NT2/D1 (cell line): ENCODE measurements at regions not wholly inside any gene's neighbourhood (a gene's known extent, or its start where the extent isn't known, plus 50 kb on each side); places are given as distances from the start of the nearest gene placed in this dataset.
"Not testable (repeated sequence)": the region's sequence is repeated elsewhere in the genome, so short reads cannot be mapped to it uniquely, and the experiment has no call there.

Source experiments
- DNase-seq: peaks from one replicate; pipeline ENCODE4 v3.0.0-alpha.2; 2011; ENCODE audit warnings: low read depth, low spot score
- H3K27me3 ChIP-seq: 2 replicates; pipeline ENCODE4 v1.6.0; 2011; ENCODE audit warnings: mild to moderate bottlenecking; ENCODE audit not compliant: insufficient read length, insufficient read depth
- H3K36me3 ChIP-seq: 2 replicates; pipeline ENCODE4 v1.6.1; 2011; ENCODE audit warnings: mild to moderate bottlenecking, low read length, mixed read lengths; ENCODE audit not compliant: insufficient read depth, insufficient read length
- H3K4me1 ChIP-seq: 2 replicates; pipeline ENCODE4 v1.5.1; 2011; ENCODE audit not compliant: insufficient read depth, insufficient read length
- H3K4me3 ChIP-seq: 2 replicates; pipeline ENCODE4 v1.5.1; 2011; ENCODE audit warnings: low read depth; ENCODE audit not compliant: insufficient read length
- H3K9ac ChIP-seq: 2 replicates; pipeline ENCODE4 v1.6.0; 2011; ENCODE audit warnings: low read depth; ENCODE audit not compliant: insufficient read length
- H3K9me3 ChIP-seq: 2 replicates; pipeline ENCODE4 v1.5.1; 2011; ENCODE audit warnings: mild to moderate bottlenecking, low read length; ENCODE audit not compliant: insufficient read depth
- SUZ12 ChIP-seq: IDR thresholded peaks from 2 replicates; pipeline ENCODE4 v1.6.1; 2011; ENCODE audit not compliant: insufficient read length, insufficient read depth; ENCODE audit errors: extremely low read depth
- YY1 ChIP-seq: IDR thresholded peaks from 2 replicates; pipeline ENCODE4 v1.6.1; 2011; ENCODE audit not compliant: insufficient read length, insufficient read depth
- ZNF274 ChIP-seq: IDR thresholded peaks from 2 replicates; pipeline ENCODE4 v1.6.1; 2011; ENCODE audit warnings: mild to moderate bottlenecking, low read depth, low read length

DNA sequence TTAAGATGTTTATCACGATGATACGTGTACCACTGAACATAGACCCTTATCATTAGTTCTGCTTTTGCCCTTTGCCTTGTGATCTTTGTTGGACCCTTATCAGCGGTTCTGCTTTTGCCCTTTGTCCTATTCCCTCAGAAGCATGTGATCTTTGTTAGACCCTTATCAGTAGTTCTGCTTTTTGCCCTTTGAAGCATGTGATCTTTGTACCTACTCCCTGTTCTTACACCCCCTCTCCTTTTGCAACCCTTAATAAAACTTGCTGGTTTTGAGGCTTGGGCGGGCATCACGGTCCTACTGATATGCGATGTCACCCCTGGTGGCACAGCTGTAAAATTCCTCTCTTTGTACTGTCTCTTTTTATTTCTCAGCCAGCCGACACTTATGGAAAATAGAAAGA is 117.0 kb downstream of the SDHAF3 start:
- H3K27me3 ChIP-seq, H3K36me3 ChIP-seq, H3K4me1 ChIP-seq, H3K4me3 ChIP-seq, DNase-seq, H3K9ac ChIP-seq: not testable (repeated sequence)
- H3K9me3 ChIP-seq = peaks cover 27% of the 10 kb centered on the region; the same call in 1 of the 2 replicates

DNA sequence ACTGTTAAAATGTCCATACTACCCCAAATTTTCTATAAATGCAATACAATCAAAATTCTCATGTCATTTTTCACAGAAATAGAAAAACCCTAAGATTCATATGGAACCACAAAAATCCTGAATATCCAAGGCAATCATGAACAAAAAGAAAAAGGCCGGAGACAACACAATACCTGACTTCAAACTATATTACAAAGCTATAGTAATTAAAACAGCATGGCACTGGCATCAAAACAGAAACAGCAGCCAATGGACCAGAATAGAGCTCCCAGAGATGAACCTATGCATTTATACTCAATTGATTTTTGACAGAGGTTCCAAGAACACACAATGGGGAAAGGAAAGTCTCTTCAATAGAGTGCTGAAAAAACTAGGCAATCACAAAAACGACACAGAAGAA is 128.8 kb downstream of the SDHAF3 start:
- TF ChIP-seq SUZ12 = no peak
- no peak for TF ChIP-seq YY1
- no peak for TF ChIP-seq ZNF274
- Histone ChIP-seq H3K4me1 (no peaks in the 10 kb centered on the region), H3K9me3 (no peaks in the 10 kb centered on the region), H3K9ac (no peak overlapping the region), H3K36me3 (no peaks in the 10 kb centered on the region), H3K4me3 (no peak overlapping the region), H3K27me3 (no peaks in the 10 kb centered on the region)
- DNase-seq = no peak

DNA sequence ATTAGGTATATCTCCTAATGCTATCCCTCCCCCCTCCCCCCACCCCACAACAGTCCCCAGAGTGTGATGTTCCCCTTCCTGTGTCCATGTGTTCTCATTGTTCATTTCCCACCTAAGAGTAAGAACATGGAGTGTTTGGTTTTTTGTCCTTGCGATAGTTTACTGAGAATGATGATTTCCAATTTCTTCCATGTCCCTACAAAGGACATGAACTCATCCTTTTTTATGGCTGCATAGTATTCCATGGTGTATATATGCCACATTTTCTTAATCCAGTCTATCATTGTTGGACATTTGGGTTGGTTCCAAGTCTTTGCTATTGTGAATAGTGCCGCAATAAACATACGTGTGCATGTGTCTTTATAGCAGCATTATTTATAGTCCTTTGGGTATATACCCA is 140.7 kb downstream of the SDHAF3 start:
- H3K4me1 ChIP-seq, H3K36me3 ChIP-seq, DNase-seq, H3K4me3 ChIP-seq, H3K9ac ChIP-seq, H3K9me3 ChIP-seq, H3K27me3 ChIP-seq: not testable (repeated sequence)

DNA sequence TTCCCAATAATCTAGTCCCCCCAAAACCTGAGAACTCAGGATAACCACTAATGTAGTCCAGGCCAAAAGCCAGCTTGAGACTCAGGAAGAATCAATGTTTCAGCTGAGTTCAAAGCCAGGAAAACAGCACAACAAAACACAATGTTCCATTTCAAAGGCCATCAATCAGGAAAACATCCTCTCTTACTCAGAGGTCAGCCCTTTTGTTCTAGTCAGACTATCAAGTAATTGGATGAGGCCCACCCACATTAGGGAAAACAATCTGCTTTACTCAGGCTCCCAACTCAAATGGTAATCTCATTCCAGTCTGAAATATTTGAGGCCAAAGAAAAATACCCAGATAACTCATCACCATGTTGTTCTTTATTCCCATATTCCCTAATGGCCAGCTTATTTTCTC is 152.2 kb downstream of the SDHAF3 start:
- H3K4me1 ChIP-seq = no peaks in the 10 kb centered on the region
- H3K27me3 ChIP-seq = no peaks in the 10 kb centered on the region
- H3K4me3 ChIP-seq = no peak overlapping the region
- H3K9me3 ChIP-seq = peaks cover 4% of the 10 kb centered on the region
- no peak for TF ChIP-seq ZNF274
- TF ChIP-seq SUZ12 = no peak
- TF ChIP-seq YY1 = no peak
- H3K9ac ChIP-seq = no peak overlapping the region
- DNase-seq = peak; percentile 23
- no peaks in the 10 kb centered on the region for H3K36me3 ChIP-seq

DNA sequence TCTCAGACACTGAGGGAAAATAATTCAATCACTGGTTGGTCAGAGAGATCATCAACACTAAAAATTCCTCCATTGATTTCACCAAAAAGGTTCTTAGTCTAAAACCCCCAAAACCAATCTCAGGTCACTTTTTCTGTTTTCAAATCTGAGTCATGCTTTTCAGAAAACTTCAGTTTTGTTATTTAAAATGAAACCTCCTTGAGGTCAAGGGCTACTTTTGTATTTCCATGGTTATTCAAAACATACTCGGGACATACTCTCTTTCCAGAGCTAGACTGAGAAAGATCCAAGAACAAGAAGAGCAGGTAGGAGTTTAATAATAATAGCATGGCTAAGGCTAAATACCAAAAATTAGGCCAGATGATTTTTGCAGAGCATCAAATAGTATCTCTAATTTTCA is 152.8 kb downstream of the SDHAF3 start:
- Histone ChIP-seq H3K36me3 (no peaks in the 10 kb centered on the region), H3K27me3 (no peaks in the 10 kb centered on the region), H3K4me3 (no peak overlapping the region), H3K9me3 (peaks cover 4% of the 10 kb centered on the region; the same call in 1 of the 2 replicates), H3K9ac (no peak overlapping the region), H3K4me1 (no peaks in the 10 kb centered on the region)
- DNase-seq = no peak
- TF ChIP-seq ZNF274 = no peak
- no peak for TF ChIP-seq SUZ12
- TF ChIP-seq YY1 = no peak

DNA sequence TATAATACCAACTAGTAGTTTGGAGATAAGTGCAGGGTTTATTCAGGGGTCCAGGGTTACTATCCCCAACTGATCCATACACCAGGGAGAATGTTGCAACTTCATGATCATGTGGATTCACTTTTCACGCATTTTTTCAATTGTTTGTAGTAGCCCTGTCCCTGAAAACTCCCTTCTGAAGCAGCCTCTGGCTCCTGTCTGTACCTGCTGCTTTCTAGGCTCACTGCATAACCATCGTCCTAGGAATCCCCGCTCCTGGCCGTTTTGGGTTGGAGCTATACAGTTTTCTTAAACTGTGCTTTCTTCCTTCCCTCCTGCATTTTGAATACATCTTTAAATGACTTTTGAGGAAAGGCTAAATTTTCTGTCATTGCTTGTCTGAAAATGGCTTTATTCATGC is 154.1 kb downstream of the SDHAF3 start:
- Histone ChIP-seq H3K36me3 (no peaks in the 10 kb centered on the region), H3K4me1 (no peaks in the 10 kb centered on the region), H3K4me3 (no peak overlapping the region), H3K27me3 (no peaks in the 10 kb centered on the region), H3K9me3 (peaks cover 4% of the 10 kb centered on the region; the same call in 1 of the 2 replicates), H3K9ac (no peak overlapping the region)
- TF ChIP-seq ZNF274 (no peak), SUZ12 (no peak), YY1 (no peak)
- DNase-seq = no peak

DNA sequence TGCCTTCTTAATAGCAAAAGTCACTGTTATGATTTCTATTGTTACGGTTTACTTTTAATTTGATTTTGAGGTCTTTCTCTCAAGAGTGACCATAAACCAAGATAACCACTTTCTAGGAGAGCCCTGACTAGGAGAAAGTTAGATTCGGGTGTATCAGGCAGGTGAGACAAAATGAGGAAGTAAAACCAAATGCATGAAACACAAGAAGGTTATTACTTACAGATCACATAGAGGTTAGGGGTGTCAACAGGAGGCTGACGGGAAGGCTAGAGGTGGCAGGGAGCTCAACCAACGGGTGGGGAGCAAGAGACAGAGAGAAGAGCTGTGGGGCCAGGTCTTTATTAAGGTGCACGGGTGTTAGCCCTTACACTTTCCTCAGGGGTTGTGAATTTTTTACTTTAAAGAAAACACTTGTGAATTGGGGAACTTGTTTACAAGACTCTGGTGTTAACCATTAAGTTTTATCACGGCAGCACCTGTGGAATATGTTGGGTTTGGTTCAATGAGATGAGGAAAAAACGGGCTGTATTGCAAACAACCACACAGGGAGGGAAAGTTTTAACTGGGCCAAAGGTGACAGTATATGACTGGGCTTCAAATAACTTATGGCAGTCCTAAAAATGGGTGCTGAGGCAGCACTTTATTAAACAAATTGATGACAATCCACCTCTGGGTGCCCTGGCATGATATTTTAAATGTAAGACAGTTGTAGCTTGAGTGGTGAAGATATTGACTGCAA is 154.9 kb downstream of the SDHAF3 start:
- no peak overlapping the region for H3K4me3 ChIP-seq
- no peaks in the 10 kb centered on the region for H3K36me3 ChIP-seq
- H3K9me3 ChIP-seq = peaks cover 4% of the 10 kb centered on the region; the same call in 1 of the 2 replicates
- TF ChIP-seq YY1 = no peak
- no peak for TF ChIP-seq ZNF274
- TF ChIP-seq SUZ12 = no peak
- no peaks in the 10 kb centered on the region for H3K4me1 ChIP-seq
- H3K9ac ChIP-seq = no peak overlapping the region
- H3K27me3 ChIP-seq = no peaks in the 10 kb centered on the region
- DNase-seq = no peak

DNA sequence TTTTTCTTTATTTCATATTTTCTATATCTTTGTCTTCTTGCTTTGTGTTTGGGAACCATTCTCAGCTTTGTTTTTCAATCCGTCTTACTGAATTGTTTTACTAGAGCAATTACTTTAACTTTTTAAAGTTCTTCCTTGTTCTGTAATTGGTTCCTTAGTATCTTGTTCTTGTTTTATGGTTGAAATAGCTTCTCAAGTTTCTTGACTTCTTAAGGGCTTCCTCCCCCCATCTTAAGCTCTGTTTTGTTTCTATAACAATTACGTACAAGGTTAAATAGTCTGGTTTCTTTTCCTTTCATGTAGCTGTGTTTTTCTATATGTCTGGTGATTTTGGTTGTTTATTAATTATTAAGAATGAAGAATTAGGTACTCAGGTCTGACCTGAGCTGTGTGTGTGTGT is 158.0 kb downstream of the SDHAF3 start:
- no peak overlapping the region for H3K4me3 ChIP-seq
- H3K36me3 ChIP-seq = no peaks in the 10 kb centered on the region
- no peaks in the 10 kb centered on the region for H3K27me3 ChIP-seq
- no peaks in the 10 kb centered on the region for H3K9me3 ChIP-seq
- DNase-seq = no peak
- TF ChIP-seq YY1 (no peak), SUZ12 (no peak), ZNF274 (no peak)
- no peak overlapping the region for H3K9ac ChIP-seq
- no peaks in the 10 kb centered on the region for H3K4me1 ChIP-seq
